ENCODE measurements at regions not wholly inside any gene's neighbourhood (a gene's known extent, or its start where the extent isn't known, plus 50 kb on each side); places are given as distances from the start of the nearest gene placed in this dataset.

GRCh38 chr11:80379620-80380278 is 938.9 kb upstream of the TENM4 start:
- TF ChIP-seq ESRRG (CRISPR knock-in tag; IDR thresholded peaks at IDR 0.05), result no peak
- no peak for TF ChIP-seq TCF4 (CRISPR knock-in tag; IDR thresholded peaks at IDR 0.05; ENCODE audit: borderline replicate concordance)
- no peak for TF ChIP-seq ZFP30 (CRISPR knock-in tag; IDR thresholded peaks at IDR 0.05)
- TF ChIP-seq PATZ1 (CRISPR knock-in tag; IDR thresholded peaks at IDR 0.05; ENCODE audit: borderline replicate concordance), result no peak
- no peak for ATAC-seq

- TF ChIP-seq ZC3H10 (CRISPR knock-in tag; IDR thresholded peaks at IDR 0.05) (no peak), TCF4 (CRISPR knock-in tag; IDR thresholded peaks at IDR 0.05; ENCODE audit: borderline replicate concordance) (no peak), ESRRG (CRISPR knock-in tag; IDR thresholded peaks at IDR 0.05) (no peak), BACH2 (CRISPR knock-in tag; IDR thresholded peaks at IDR 0.05; ENCODE audit: borderline replicate concordance) (no peak), ZNF70 (CRISPR knock-in tag; IDR thresholded peaks at IDR 0.05) (no peak), CREB5 (CRISPR knock-in tag; IDR thresholded peaks at IDR 0.05; ENCODE audit: low read depth) (no peak), GLIS3 (CRISPR knock-in tag; IDR thresholded peaks at IDR 0.05) (no peak), RARB (CRISPR knock-in tag; IDR thresholded peaks at IDR 0.05) (no peak), CSRNP3 (CRISPR knock-in tag; IDR thresholded peaks at IDR 0.05) (no peak), TSHZ2 (CRISPR knock-in tag; IDR thresholded peaks at IDR 0.05) (no peak), SNAI2 (CRISPR knock-in tag; IDR thresholded peaks at IDR 0.05) (no peak), ARNTL (CRISPR knock-in tag; IDR thresholded peaks at IDR 0.05; ENCODE audit: borderline replicate concordance, low read depth) (no peak)
- no peak for ATAC-seq
Measured at GRCh38 chr11:80371931-80372330, 931.1 kb upstream of the TENM4 start.

- TF ChIP-seq GLIS3 (CRISPR knock-in tag; IDR thresholded peaks at IDR 0.05), result no peak
- no peak for TF ChIP-seq ISL1 (CRISPR knock-in tag; IDR thresholded peaks at IDR 0.05)
- no peak for TF ChIP-seq CSDC2 (CRISPR knock-in tag; IDR thresholded peaks at IDR 0.05)
- TF ChIP-seq TOX (CRISPR knock-in tag; IDR thresholded peaks at IDR 0.05; ENCODE audit: borderline replicate concordance), result no peak
- no peak for TF ChIP-seq POU6F1 (CRISPR knock-in tag; IDR thresholded peaks at IDR 0.05; ENCODE audit: borderline replicate concordance, low read depth)
- TF ChIP-seq ZFP3 (CRISPR knock-in tag; IDR thresholded peaks at IDR 0.05), result no peak
- TF ChIP-seq CREB5 (CRISPR knock-in tag; IDR thresholded peaks at IDR 0.05; ENCODE audit: low read depth), result no peak
- TF ChIP-seq ZC3H10 (CRISPR knock-in tag; IDR thresholded peaks at IDR 0.05), result no peak
- no peak for TF ChIP-seq CSRNP3 (CRISPR knock-in tag; IDR thresholded peaks at IDR 0.05)
- no peak for ATAC-seq
Measured at GRCh38 chr11:80365980-80366379, 925.1 kb upstream of the TENM4 start.

Measured in SK-N-SH treated with all-trans-retinoic acid at 6 μM for 48 hours (cell line).